ENCODE measurements at regions not wholly inside any gene's neighbourhood (a gene's known extent, or its start where the extent isn't known, plus 50 kb on each side); places are given as distances from the start of the nearest gene placed in this dataset.

GRCh38 chr2:71812736-71813135 is 334.9 kb downstream of the CYP26B1 start:
- no peak for DNase-seq (ENCODE audit: low spot score)

GRCh38 chr2:71811726-71812125 is 335.9 kb downstream of the CYP26B1 start:
- no peak for DNase-seq (ENCODE audit: low spot score)

- DNase-seq (ENCODE audit: low spot score), result no peak
These were observed 336.5 kb downstream of the CYP26B1 start for GRCh38 chr2:71811157-71811556.

- no peak for DNase-seq (ENCODE audit: low spot score)
These were observed 339.8 kb downstream of the CYP26B1 start for GRCh38 chr2:71807581-71808451.

- no peak for DNase-seq (ENCODE audit: low spot score)
These were observed 341.2 kb downstream of the CYP26B1 start for GRCh38 chr2:71806432-71806831.

GRCh38 chr2:71804281-71804751 is 343.3 kb downstream of the CYP26B1 start:
- DNase-seq (ENCODE audit: low spot score), result no peak

GRCh38 chr2:71803398-71803797 is 344.3 kb downstream of the CYP26B1 start:
- DNase-seq (ENCODE audit: low spot score), result no peak

- no peak for DNase-seq (ENCODE audit: low spot score)
These were observed 345.1 kb downstream of the CYP26B1 start for GRCh38 chr2:71802556-71802955.

GRCh38 chr2:71801969-71802368 is 345.7 kb downstream of the CYP26B1 start:
- DNase-seq (ENCODE audit: low spot score), result peak; percentile 18

- DNase-seq (ENCODE audit: low spot score), result no peak
These were observed 346.1 kb downstream of the CYP26B1 start for GRCh38 chr2:71801556-71801955.

GRCh38 chr2:71800851-71801250 is 346.8 kb downstream of the CYP26B1 start:
- DNase-seq (ENCODE audit: low spot score), result no peak

- no peak for DNase-seq (ENCODE audit: low spot score)
These were observed 346.9 kb downstream of the DYSF start for GRCh38 chr2:71800106-71800809.

- no peak for DNase-seq (ENCODE audit: low spot score)
These were observed 345.7 kb downstream of the DYSF start for GRCh38 chr2:71799013-71799575.

GRCh38 chr2:71798266-71799012 is 345.1 kb downstream of the DYSF start:
- DNase-seq (ENCODE audit: low spot score), result peak; percentile 12

GRCh38 chr2:71797035-71797810 is 343.9 kb downstream of the DYSF start:
- no peak for DNase-seq (ENCODE audit: low spot score)

- DNase-seq (ENCODE audit: low spot score), result no peak
These were observed 342.8 kb downstream of the DYSF start for GRCh38 chr2:71796174-71796593.

- no peak for DNase-seq (ENCODE audit: low spot score)
These were observed 342.1 kb downstream of the DYSF start for GRCh38 chr2:71795486-71795885.

- DNase-seq (ENCODE audit: low spot score), result no peak
These were observed 341.2 kb downstream of the DYSF start for GRCh38 chr2:71794611-71795010.

GRCh38 chr2:71793926-71794325 is 340.6 kb downstream of the DYSF start:
- no peak for DNase-seq (ENCODE audit: low spot score)

- no peak for DNase-seq (ENCODE audit: low spot score)
These were observed 339.8 kb downstream of the DYSF start for GRCh38 chr2:71792926-71793761.
